Renal pelvis (tissue), 1 donor: ENCODE measurements at regions not wholly inside any gene's neighbourhood (a gene's known extent, or its start where the extent isn't known, plus 50 kb on each side); places are given as distances from the start of the nearest gene placed in this dataset.
A peak's percentile ranks its signal among the peaks of the same experiment; 100 is the strongest.

Source experiments
- DNase-seq: peaks from one replicate; pipeline ENCODE4 v3.0.0-alpha.2; 2013

- no peak for DNase-seq
Observed at GRCh38 chr7:156309016-156309620, 331.5 kb upstream of the RNF32 start.

- DNase-seq, result no peak
Observed at GRCh38 chr7:156307193-156307592, 333.4 kb upstream of the RNF32 start.

- DNase-seq, result peak; percentile 1
Observed at GRCh38 chr7:156305351-156305750, 335.2 kb upstream of the RNF32 start.

- no peak for DNase-seq
Observed at GRCh38 chr7:156282816-156283215, 357.8 kb upstream of the RNF32 start.

GRCh38 chr7:156279635-156280034 lies 360.9 kb upstream of the RNF32 start:
- no peak for DNase-seq

GRCh38 chr7:156275292-156275691 lies 365.3 kb upstream of the RNF32 start:
- no peak for DNase-seq

GRCh38 chr7:156274557-156274956 lies 366.0 kb upstream of the RNF32 start:
- no peak for DNase-seq

- DNase-seq, result no peak
Observed at GRCh38 chr7:156261581-156261980, 379.0 kb upstream of the RNF32 start.

GRCh38 chr7:156257904-156258303 lies 382.7 kb upstream of the RNF32 start:
- no peak for DNase-seq

- DNase-seq, result no peak
Observed at GRCh38 chr7:156255635-156256034, 384.9 kb upstream of the RNF32 start.

GRCh38 chr7:156251861-156252260 lies 388.7 kb upstream of the RNF32 start:
- DNase-seq, result no peak

- DNase-seq, result no peak
Observed at GRCh38 chr7:156240532-156240931, 400.0 kb upstream of the RNF32 start.

- DNase-seq, result no peak
Observed at GRCh38 chr7:156238366-156239133, 402.0 kb upstream of the RNF32 start.

- no peak for DNase-seq
Observed at GRCh38 chr7:156237614-156238013, 403.0 kb upstream of the RNF32 start.

GRCh38 chr7:156236936-156237599 lies 403.5 kb upstream of the RNF32 start:
- DNase-seq, result no peak

- DNase-seq, result no peak
Observed at GRCh38 chr7:156236181-156236889, 404.2 kb upstream of the RNF32 start.

GRCh38 chr7:156234666-156235494 lies 405.7 kb upstream of the RNF32 start:
- no peak for DNase-seq

GRCh38 chr7:156234192-156234591 lies 406.4 kb upstream of the RNF32 start:
- no peak for DNase-seq

- DNase-seq, result no peak
Observed at GRCh38 chr7:156232931-156233705, 407.5 kb upstream of the RNF32 start.

- no peak for DNase-seq
Observed at GRCh38 chr7:156230576-156230975, 410.0 kb upstream of the RNF32 start.

GRCh38 chr7:156224833-156225225 lies 412.6 kb upstream of the SHH start:
- no peak for DNase-seq
